K562 (cell line): ENCODE measurements at regions not wholly inside any gene's neighbourhood (a gene's known extent, or its start where the extent isn't known, plus 50 kb on each side); places are given as distances from the start of the nearest gene placed in this dataset.
A peak's percentile ranks its signal among the peaks of the same experiment; 100 is the strongest.

Source experiments
- ATAC-seq: fragments of 200-7000 bp; cut with Tn5 transposase; 3 replicates; pipeline ENCODE4 v1.9.1; 2020; ENCODE audit warnings: moderate library complexity
- BruUV-seq: library from RNA; stranded (reverse); fragments of 400-500 nt; replicated peaks from 2 replicates; lab custom pipeline; 2021; lab: Mats Ljungman, UMichigan
- CTCF ChIA-PET: fragments of 300-600 bp; formaldehyde crosslinking; extraction: SDS; loops from one replicate; lab custom pipeline; 2021; ENCODE audit warnings: low intra/inter-chr PET ratio; lab: Yijun Ruan, JAX
- POLR2A ChIA-PET: fragments of 300-600, 350-650 bp; sonication (Branson Sonifier 250); formaldehyde crosslinking; extraction: SDS; loops from one replicate; lab custom pipeline; 2021; ENCODE audit warnings: antibody characterized with exemption, inconsistent platforms; lab: Yijun Ruan, JAX
- DNase-seq, 4 experiments: peaks; one replicate each; pipeline versions ENCODE4 v3.0.0 to v3.0.0-alpha.2; 2011 to 2018; ENCODE audit warnings: low spot score in 3 of 4, mixed read lengths in 3 of 4; ENCODE audit errors: extremely low read depth in 1 of 4
- FAIRE-seq: peaks from 2 replicates; lab custom pipeline; 2011; peaks lifted over from hg19 to GRCh38; lab: Jason Lieb, UNC
- H2AFZ ChIP-seq: 2 replicates; pipeline ENCODE4 v1.6.0; 2011; ENCODE audit warnings: low read depth, low read length, control low read depth, inconsistent platforms
- H3K27ac ChIP-seq: fragments of 200-600 bp; 3 replicates; pipeline ENCODE4 v1.8.0; 2011; ENCODE audit warnings: low read depth, mild to moderate bottlenecking, control low read depth, inconsistent platforms, low read length, moderate library complexity, mixed read lengths; ENCODE audit errors: extremely low read depth
- H3K27me3 ChIP-seq, 2 experiments: fragments of 300-600 bp in 1 of 2; 2 replicates in 1 of 2; 3 replicates in 1 of 2; pipeline versions ENCODE4 v1.6.0 to v1.8.0; 2011; ENCODE audit warnings: inconsistent platforms in 2 of 2, low read length in 2 of 2, mild to moderate bottlenecking in 1 of 2, mixed read lengths in 1 of 2, moderate library complexity in 1 of 2; ENCODE audit not compliant: control insufficient read depth in 2 of 2, insufficient read depth in 2 of 2
- H3K36me3 ChIP-seq: fragments of 300-600 bp; 3 replicates; pipeline ENCODE4 v1.8.0; 2011; ENCODE audit warnings: mild to moderate bottlenecking, low read length, inconsistent platforms; ENCODE audit not compliant: control insufficient read depth, insufficient read depth
- H3K4me1 ChIP-seq, 2 experiments: fragments of 200-600 bp in 1 of 2; replicated peaks in 1 of 2; 2 replicates in 1 of 2; 3 replicates in 1 of 2; pipeline versions ENCODE4 v1.5.1 to v1.8.0; 2011; ENCODE audit warnings: inconsistent platforms in 2 of 2, low read length in 2 of 2, mild to moderate bottlenecking in 1 of 2, mixed read lengths in 1 of 2, moderate library complexity in 1 of 2; ENCODE audit not compliant: control insufficient read depth in 2 of 2, insufficient read depth in 2 of 2
- H3K4me2 ChIP-seq: 2 replicates; pipeline ENCODE4 v1.6.1; 2011; ENCODE audit warnings: low read length, control low read depth, inconsistent platforms, mixed read lengths; ENCODE audit not compliant: insufficient read depth
- H3K4me3 ChIP-seq: fragments of 200-600 bp; sonication (generic), shearing (Covaris generic); 2 replicates; pipeline ENCODE4 v1.5.1; 2016; ENCODE audit warnings: control low read depth, inconsistent platforms
- H3K79me2 ChIP-seq: fragments of 200-600 bp; 3 replicates; pipeline ENCODE4 v1.8.0; 2011; ENCODE audit warnings: low read length, inconsistent platforms; ENCODE audit not compliant: control insufficient read depth, insufficient read depth
- H3K9ac ChIP-seq, 2 experiments: 2 replicates each; pipeline versions ENCODE4 v1.6.0 to v1.6.1; 2011; ENCODE audit warnings: low read depth in 2 of 2, low read length in 2 of 2, control low read depth in 1 of 2, inconsistent platforms in 1 of 2, mild to moderate bottlenecking in 1 of 2, mixed read lengths in 1 of 2; ENCODE audit not compliant: insufficient read depth in 1 of 2
- H3K9me1 ChIP-seq: one replicate; pipeline ENCODE4 v1.6.0; 2011; ENCODE audit warnings: inconsistent platforms, mild to moderate bottlenecking, low read length, moderate library complexity; ENCODE audit not compliant: control insufficient read depth, insufficient read depth
- H3K9me3 ChIP-seq: replicated peaks from 2 replicates; pipeline ENCODE4 v1.5.1; 2011; ENCODE audit warnings: low read depth, low read length, inconsistent platforms; ENCODE audit not compliant: control insufficient read depth, insufficient read depth
- H4K20me1 ChIP-seq: replicated peaks from 2 replicates; pipeline ENCODE4 v1.6.1; 2011; ENCODE audit warnings: low read length, inconsistent platforms, mixed read lengths; ENCODE audit not compliant: control insufficient read depth, insufficient read depth
- PHB2 ChIP-seq: fragments of 450-650 bp; IDR thresholded peaks from 2 replicates; pipeline ENCODE4 v1.6.1; 2017; ENCODE audit warnings: low read depth
- ZNF239 ChIP-seq: fragments of 250-450 bp; sonication (Bioruptor Pico); IDR thresholded peaks from 2 replicates; pipeline ENCODE4 v1.4.0; 2020; ENCODE audit warnings: mild to moderate bottlenecking
- WGBS: fragments of 100-300 bp; shearing (Covaris generic); methylation state at CpG from one replicate; pipeline ENCODE4 v1.1.6; 2016; ENCODE audit warnings: low coverage, mixed read lengths; ENCODE audit not compliant: insufficient coverage; ENCODE audit errors: missing lambda C conversion rate; 5-methylcytosine and 5-hydroxymethylcytosine counted together
- in situ Hi-C: fragments of 300-500 bp; cut with MboI; formaldehyde crosslinking; loops from 4 replicates; pipeline ENCODE4 v1.15.0; 2018; ENCODE audit warnings: inconsistent platforms, mixed read lengths
- intact Hi-C: fragments of 100-400 bp; cut with micrococcal nuclease; formaldehyde crosslinking; loops from 2 replicates; pipeline ENCODE4 v1.14.2; 2022
- TF ChIP-seq, protein P1 (sequence below): sonication (generic); formaldehyde crosslinking; IDR thresholded peaks from 2 replicates; pipeline ENCODE4 v1.8.1; 2022; ENCODE audit warnings: missing genetic modification reagents
- TF ChIP-seq, protein P2 (sequence below): IDR thresholded peaks from 3 replicates; pipeline ENCODE4 v1.6.1; 2011; ENCODE audit warnings: borderline replicate concordance, mild to moderate bottlenecking, moderate library complexity; ENCODE audit not compliant: insufficient read length; ENCODE audit errors: extremely low read depth

- H3K36me3 ChIP-seq = no peaks in the 10 kb centered on the region
- in situ Hi-C loops = no loop called here
- DNase-seq (no peak), ATAC-seq (no peak), FAIRE-seq (no peak)
- H3K9me3 ChIP-seq = no peaks in the 10 kb centered on the region; the same call in 1 of the 2 replicates
- WGBS = 1% methylated on average over 5 of the region's 5 CpGs
- ChIA-PET CTCF (no interaction called here), POLR2A (no interaction called here)
- no TSS peak for BruUV-seq
- peak; percentile 94 for TF ChIP-seq ZNF239 (CRISPR knock-in tag)
- TF ChIP-seq, protein P1, sequence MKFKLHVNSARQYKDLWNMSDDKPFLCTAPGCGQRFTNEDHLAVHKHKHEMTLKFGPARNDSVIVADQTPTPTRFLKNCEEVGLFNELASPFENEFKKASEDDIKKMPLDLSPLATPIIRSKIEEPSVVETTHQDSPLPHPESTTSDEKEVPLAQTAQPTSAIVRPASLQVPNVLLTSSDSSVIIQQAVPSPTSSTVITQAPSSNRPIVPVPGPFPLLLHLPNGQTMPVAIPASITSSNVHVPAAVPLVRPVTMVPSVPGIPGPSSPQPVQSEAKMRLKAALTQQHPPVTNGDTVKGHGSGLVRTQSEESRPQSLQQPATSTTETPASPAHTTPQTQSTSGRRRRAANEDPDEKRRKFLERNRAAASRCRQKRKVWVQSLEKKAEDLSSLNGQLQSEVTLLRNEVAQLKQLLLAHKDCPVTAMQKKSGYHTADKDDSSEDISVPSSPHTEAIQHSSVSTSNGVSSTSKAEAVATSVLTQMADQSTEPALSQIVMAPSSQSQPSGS (CRISPR knock-in tag) = no peak
- TF ChIP-seq, protein P2, sequence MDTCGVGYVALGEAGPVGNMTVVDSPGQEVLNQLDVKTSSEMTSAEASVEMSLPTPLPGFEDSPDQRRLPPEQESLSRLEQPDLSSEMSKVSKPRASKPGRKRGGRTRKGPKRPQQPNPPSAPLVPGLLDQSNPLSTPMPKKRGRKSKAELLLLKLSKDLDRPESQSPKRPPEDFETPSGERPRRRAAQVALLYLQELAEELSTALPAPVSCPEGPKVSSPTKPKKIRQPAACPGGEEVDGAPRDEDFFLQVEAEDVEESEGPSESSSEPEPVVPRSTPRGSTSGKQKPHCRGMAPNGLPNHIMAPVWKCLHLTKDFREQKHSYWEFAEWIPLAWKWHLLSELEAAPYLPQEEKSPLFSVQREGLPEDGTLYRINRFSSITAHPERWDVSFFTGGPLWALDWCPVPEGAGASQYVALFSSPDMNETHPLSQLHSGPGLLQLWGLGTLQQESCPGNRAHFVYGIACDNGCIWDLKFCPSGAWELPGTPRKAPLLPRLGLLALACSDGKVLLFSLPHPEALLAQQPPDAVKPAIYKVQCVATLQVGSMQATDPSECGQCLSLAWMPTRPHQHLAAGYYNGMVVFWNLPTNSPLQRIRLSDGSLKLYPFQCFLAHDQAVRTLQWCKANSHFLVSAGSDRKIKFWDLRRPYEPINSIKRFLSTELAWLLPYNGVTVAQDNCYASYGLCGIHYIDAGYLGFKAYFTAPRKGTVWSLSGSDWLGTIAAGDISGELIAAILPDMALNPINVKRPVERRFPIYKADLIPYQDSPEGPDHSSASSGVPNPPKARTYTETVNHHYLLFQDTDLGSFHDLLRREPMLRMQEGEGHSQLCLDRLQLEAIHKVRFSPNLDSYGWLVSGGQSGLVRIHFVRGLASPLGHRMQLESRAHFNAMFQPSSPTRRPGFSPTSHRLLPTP = no peak
- no peak for TF ChIP-seq PHB2
- no peak overlapping the region for H2AFZ ChIP-seq
- no peak overlapping the region for H3K4me3 ChIP-seq
- H3K79me2 ChIP-seq = no peaks in the 10 kb centered on the region
- H3K4me2 ChIP-seq = no peak overlapping the region
- H3K9me1 ChIP-seq = no peaks in the 10 kb centered on the region
- no peak overlapping the region for H3K9ac ChIP-seq
- intact Hi-C loops = no loop called here
- no peaks in the 10 kb centered on the region for H3K4me1 ChIP-seq
- no peaks in the 10 kb centered on the region for H4K20me1 ChIP-seq
- H3K27ac ChIP-seq = no peak overlapping the region
- H3K27me3 ChIP-seq = no peaks in the 10 kb centered on the region
Observed at GRCh38 chr11:110859240-110859840, 147.1 kb upstream of the ARHGAP20 start.
